ENCODE measurements at regions not wholly inside any gene's neighbourhood (a gene's known extent, or its start where the extent isn't known, plus 50 kb on each side); places are given as distances from the start of the nearest gene placed in this dataset.

- H3K27ac ChIP-seq (ENCODE audit: extremely low read length, insufficient read depth, low read length): peak overlapping the region; percentile 73
- POLR2A ChIA-PET: no interaction called here
Observed at GRCh38 chr6:27816906-27817305, 95.3 kb downstream of the OR2B2 start.

GRCh38 chr6:27814665-27815424 is 97.4 kb downstream of the OR2B2 start:
- WGBS (ENCODE audit: low lambda C conversion rate): 58% methylated on average over 38 of the region's 40 CpGs
- ATAC-seq (peak; percentile 58), FAIRE-seq (peak; percentile 71), DNase-seq (ENCODE audit: low spot score) (peak; percentile 92)
- Histone ChIP-seq H3K4me1 (ENCODE audit: insufficient read depth, low read length) (peaks cover 44% of the 10 kb centered on the region), H3K27ac (ENCODE audit: extremely low read length, insufficient read depth, low read length) (peak overlapping the region; percentile 73), H3K9me3 (ENCODE audit: low read length) (no peaks in the 10 kb centered on the region), H4K20me1 (ENCODE audit: insufficient read depth, low read length) (no peaks in the 10 kb centered on the region), H3K79me2 (ENCODE audit: insufficient read depth, low read length) (peaks cover 2% of the 10 kb centered on the region), H3K4me2 (ENCODE audit: low read depth, low read length) (peak overlapping the region; percentile 66), H3K4me3 (replicated peaks in 1 of 3; ENCODE audit: insufficient read depth in 1 of 3, low read depth in 2 of 3, low read length in 3 of 3) (peak overlapping the region; percentile 33 to 62 (median 53); a peak in 5 of 6 replicates), H2AFZ (ENCODE audit: low read length) (no peak overlapping the region), H3K9ac (ENCODE audit: insufficient read depth, low read depth, low read length) (peak overlapping the region; percentile 66), H3K27me3 (ENCODE audit: control insufficient read depth in 1 of 2, insufficient read depth in 2 of 2, low read length in 2 of 2) (no peaks in the 10 kb centered on the region; a peak in 1 of 5 replicates), H3K36me3 (replicated peaks in 1 of 2; ENCODE audit: control insufficient read depth in 1 of 2, insufficient read depth in 2 of 2, low read length in 2 of 2) (no peaks in the 10 kb centered on the region)
- ChIA-PET CTCF (ENCODE audit: low intra/inter-chr PET ratio, low total read pairs) (no interaction called here), POLR2A (interaction anchor here (0.7 to 4.6 kb wide), 6 partner anchors 9 to 1691 kb away, joined by 3 to 40 read pairs (median 16); a partner anchor contains a TSS)
- intact Hi-C loops (cut with micrococcal nuclease; ENCODE audit: unreplicated experiment): no loop called here
- in situ Hi-C loops (cut with HindIII; ENCODE audit: extremely low pct_ligation_motif_present, low pct_unique_long_range_greater_than_20kb): loop anchor here (10.0 kb wide), 1 partner anchor 1780 kb away; a partner anchor contains a TSS
- no TSS peak for BruUV-seq (replicated peaks)
- TF ChIP-seq ZBTB33 (CRISPR knock-in tag; IDR thresholded peaks at IDR 0.05) (0 out of 2 replicates have a peak, but pooled peaks have one; percentile 63), ZMYM2 (CRISPR knock-in tag; IDR thresholded peaks at IDR 0.05) (peak; percentile 44; the same call in 1 of the 2 replicates), RFX5 (IDR thresholded peaks at IDR 0.05; ENCODE audit: low read depth, low read length) (peak; percentile 62; the same call in 1 of the 2 replicates), ZNF614 (CRISPR knock-in tag; IDR thresholded peaks at IDR 0.05; ENCODE audit: borderline replicate concordance) (0 out of 2 replicates have a peak, but pooled peaks have one; percentile 10), ZFP91 (CRISPR knock-in tag; IDR thresholded peaks at IDR 0.05; ENCODE audit: borderline replicate concordance) (peak; percentile 70; the same call in 1 of the 2 replicates), POGZ (CRISPR knock-in tag; IDR thresholded peaks at IDR 0.05) (peak; percentile 59; the same call in 1 of the 2 replicates), SP1 (IDR thresholded peaks at IDR 0.05) (no peak), SP1 (CRISPR knock-in tag; IDR thresholded peaks at IDR 0.05) (0 out of 2 replicates have a peak, but pooled peaks have one; percentile 20), NFRKB (IDR thresholded peaks at IDR 0.05) (no peak)
- TF ChIP-seq, protein P1, sequence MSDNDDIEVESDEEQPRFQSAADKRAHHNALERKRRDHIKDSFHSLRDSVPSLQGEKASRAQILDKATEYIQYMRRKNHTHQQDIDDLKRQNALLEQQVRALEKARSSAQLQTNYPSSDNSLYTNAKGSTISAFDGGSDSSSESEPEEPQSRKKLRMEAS (IDR thresholded peaks at IDR 0.05): no peak
- TF ChIP-seq, protein P2, sequence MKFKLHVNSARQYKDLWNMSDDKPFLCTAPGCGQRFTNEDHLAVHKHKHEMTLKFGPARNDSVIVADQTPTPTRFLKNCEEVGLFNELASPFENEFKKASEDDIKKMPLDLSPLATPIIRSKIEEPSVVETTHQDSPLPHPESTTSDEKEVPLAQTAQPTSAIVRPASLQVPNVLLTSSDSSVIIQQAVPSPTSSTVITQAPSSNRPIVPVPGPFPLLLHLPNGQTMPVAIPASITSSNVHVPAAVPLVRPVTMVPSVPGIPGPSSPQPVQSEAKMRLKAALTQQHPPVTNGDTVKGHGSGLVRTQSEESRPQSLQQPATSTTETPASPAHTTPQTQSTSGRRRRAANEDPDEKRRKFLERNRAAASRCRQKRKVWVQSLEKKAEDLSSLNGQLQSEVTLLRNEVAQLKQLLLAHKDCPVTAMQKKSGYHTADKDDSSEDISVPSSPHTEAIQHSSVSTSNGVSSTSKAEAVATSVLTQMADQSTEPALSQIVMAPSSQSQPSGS (CRISPR knock-in tag; IDR thresholded peaks at IDR 0.05): peak; percentile 12; the same call in 1 of the 2 replicates

More at GRCh38 chr6:27816906-27817305, 95.3 kb downstream of the OR2B2 start:
- Histone ChIP-seq H3K27me3 (ENCODE audit: control insufficient read depth in 1 of 2, insufficient read depth in 2 of 2, low read length in 2 of 2) (no peaks in the 10 kb centered on the region; a peak in 1 of 5 replicates), H4K20me1 (ENCODE audit: insufficient read depth, low read length) (no peaks in the 10 kb centered on the region), H3K4me1 (ENCODE audit: insufficient read depth, low read length) (peaks cover 38% of the 10 kb centered on the region), H3K79me2 (ENCODE audit: insufficient read depth, low read length) (no peaks in the 10 kb centered on the region), H3K36me3 (replicated peaks in 1 of 2; ENCODE audit: control insufficient read depth in 1 of 2, insufficient read depth in 2 of 2, low read length in 2 of 2) (no peaks in the 10 kb centered on the region), H3K9ac (ENCODE audit: insufficient read depth, low read depth, low read length) (peak overlapping the region; percentile 24; the same call in 1 of the 2 replicates), H3K4me3 (replicated peaks in 1 of 3; ENCODE audit: insufficient read depth in 1 of 3, low read depth in 2 of 3, low read length in 3 of 3) (no peak overlapping the region), H2AFZ (ENCODE audit: low read length) (no peak overlapping the region), H3K9me3 (ENCODE audit: low read length) (no peaks in the 10 kb centered on the region), H3K4me2 (ENCODE audit: low read depth, low read length) (no peak overlapping the region)
- ATAC-seq (no peak), FAIRE-seq (no peak), DNase-seq (ENCODE audit: low spot score) (peak; percentile 30)
- in situ Hi-C loops (cut with HindIII; ENCODE audit: extremely low pct_ligation_motif_present, low pct_unique_long_range_greater_than_20kb) (loop anchor here (10.0 kb wide), 1 partner anchor 1782 kb away; a partner anchor contains a TSS), intact Hi-C loops (cut with micrococcal nuclease; ENCODE audit: unreplicated experiment) (no loop called here)
- CTCF ChIA-PET (ENCODE audit: low intra/inter-chr PET ratio, low total read pairs): no interaction called here
- 70% methylated on average over 3 of the region's 3 CpGs for WGBS (ENCODE audit: low lambda C conversion rate)
- TF ChIP-seq HNF4A (CRISPR knock-in tag; IDR thresholded peaks at IDR 0.05) (0 out of 2 replicates have a peak, but pooled peaks have one; percentile 7), ZNF556 (CRISPR knock-in tag; IDR thresholded peaks at IDR 0.05; ENCODE audit: borderline replicate concordance) (no peak), ZNF672 (CRISPR knock-in tag; IDR thresholded peaks at IDR 0.05) (no peak)
- BruUV-seq (replicated peaks): no TSS peak

Measured in HepG2 (cell line).